GM18951 (cell line): ENCODE measurements at regions not wholly inside any gene's neighbourhood (a gene's known extent, or its start where the extent isn't known, plus 50 kb on each side); places are given as distances from the start of the nearest gene placed in this dataset.

Source experiments
- POLR2A ChIP-seq: IDR thresholded peaks from 4 replicates; pipeline ENCODE4 v1.6.1; 2011; ENCODE audit warnings: mild to moderate bottlenecking; ENCODE audit not compliant: insufficient read length, insufficient read depth; ENCODE audit errors: extremely low read depth
- in situ Hi-C: fragments of 300-500 bp; cut with MboI; formaldehyde crosslinking; loops from one replicate; pipeline ENCODE4 v1.12.0; 2022; ENCODE audit warnings: low sequenced_read_pairs, mixed read lengths, inconsistent platforms; ENCODE audit not compliant: unreplicated experiment

DNA sequence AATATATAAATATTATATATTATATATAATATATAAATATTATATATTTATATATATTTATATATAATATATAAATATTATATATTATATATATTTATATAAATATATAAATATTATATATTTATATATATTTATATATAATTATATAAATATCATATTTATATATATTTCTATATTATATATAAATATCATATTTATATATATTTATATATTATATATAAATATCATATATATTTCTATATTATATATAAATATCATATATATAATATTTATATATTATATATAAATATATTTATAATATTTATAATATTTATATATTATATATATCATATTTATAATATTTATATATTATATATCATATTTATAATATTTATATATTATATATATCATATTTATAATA is 321.4 kb downstream of the CDH2 start:
- no peak for TF ChIP-seq POLR2A
- in situ Hi-C loops = no loop called here

DNA sequence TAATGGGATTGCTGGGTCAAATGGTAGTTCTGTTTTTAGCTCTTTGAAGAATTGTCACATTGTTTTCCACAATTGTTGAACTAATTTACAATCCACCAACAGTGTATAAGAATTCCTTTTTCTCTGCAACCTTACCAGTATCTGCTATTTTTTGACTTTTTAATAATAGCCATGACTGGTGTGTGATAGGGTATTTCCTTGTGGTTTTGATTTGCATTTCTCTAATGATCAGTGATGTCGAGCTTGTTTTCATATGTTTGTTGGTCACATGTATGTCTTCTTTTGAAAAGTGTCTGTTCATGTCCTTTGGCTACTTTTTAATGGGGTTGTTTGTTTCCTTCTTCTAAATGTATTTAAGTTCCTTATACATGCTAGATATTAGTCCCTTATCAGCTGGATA is 322.3 kb downstream of the CDH2 start:
- TF ChIP-seq POLR2A = no peak
- in situ Hi-C loops = no loop called here

DNA sequence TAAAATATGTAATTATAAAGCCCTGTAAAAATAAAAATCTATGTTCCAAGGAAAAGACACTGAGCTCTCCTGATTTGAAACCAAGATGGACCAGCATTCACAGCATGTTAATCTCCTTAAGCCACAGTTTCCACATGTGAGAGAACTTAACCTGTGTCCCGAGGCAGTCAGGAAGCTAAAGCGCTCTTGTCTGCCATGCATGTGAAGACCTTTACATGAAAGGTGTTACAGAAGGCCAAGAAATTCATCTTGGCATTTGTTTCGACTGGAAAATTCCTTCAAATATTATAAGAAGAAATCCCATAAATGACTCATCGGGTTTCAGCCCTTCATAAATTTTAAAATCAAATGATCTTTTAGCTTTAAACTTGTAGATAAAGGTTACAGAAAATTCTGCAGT is 328.6 kb downstream of the CDH2 start:
- no peak for TF ChIP-seq POLR2A
- in situ Hi-C loops = no loop called here

- TF ChIP-seq POLR2A = no peak
- in situ Hi-C loops = no loop called here
Observed at GRCh38 chr18:27847412-27847811, 329.5 kb downstream of the CDH2 start.

DNA sequence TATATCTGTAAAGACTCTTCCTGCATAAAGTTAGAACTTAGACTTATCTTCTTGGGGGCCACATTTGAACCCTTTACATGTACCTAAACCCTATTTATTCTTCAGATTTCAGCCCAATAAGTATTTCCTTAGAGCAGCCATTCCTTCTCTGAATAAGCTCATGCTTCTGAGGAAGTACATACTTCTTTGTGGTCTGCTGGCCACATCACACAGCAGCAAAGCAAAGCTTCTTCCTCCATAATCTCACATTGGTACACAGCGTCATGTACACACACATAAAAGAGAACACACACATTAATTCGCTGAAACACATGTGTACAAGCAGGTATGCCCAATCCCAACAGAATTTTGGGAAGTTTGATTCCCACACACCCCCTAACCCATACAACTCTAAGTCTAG is 331.0 kb downstream of the CDH2 start:
- in situ Hi-C loops = no loop called here
- no peak for TF ChIP-seq POLR2A

- TF ChIP-seq POLR2A = no peak
- in situ Hi-C loops = no loop called here
Observed at GRCh38 chr18:27843783-27844777, 332.9 kb downstream of the CDH2 start.

DNA sequence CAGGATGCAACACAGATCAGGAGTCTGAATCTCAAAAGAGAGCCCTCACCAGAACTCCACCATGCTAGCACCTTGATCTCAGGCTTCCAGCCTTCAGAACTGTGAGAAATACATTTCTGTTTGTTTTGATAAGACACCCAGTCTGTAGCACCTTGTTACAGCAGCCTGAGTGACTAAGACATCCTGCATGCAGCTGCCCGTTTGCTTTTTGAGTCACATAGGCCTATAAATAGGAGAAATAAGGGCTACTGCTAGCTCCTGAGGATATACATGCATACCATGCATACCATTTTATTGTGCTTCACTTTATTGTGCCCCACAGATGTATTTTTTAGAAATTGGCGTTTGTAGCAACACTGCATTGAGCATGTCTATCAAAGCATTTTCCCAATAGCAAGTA is 337.8 kb downstream of the CDH2 start:
- in situ Hi-C loops = no loop called here
- no peak for TF ChIP-seq POLR2A

DNA sequence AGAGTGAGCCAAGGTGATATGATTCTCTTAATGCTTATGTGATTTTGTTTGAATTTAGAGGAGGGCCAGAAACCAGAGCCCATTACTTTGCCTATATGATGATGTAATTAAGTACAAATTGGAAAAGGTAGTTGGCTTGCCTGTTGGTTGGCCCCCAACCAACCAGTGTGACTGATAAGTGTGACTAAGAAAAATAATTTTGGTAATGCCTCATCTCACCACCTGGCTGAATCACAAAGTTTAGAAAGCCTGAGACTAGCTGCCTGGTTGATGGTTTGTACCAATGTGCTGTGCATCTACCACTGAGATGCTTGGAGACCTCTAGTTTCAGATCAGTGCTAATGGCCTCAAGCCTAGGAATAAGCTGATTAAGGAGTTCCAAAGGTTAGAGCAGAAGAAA is 338.7 kb downstream of the CDH2 start:
- in situ Hi-C loops = no loop called here
- no peak for TF ChIP-seq POLR2A

DNA sequence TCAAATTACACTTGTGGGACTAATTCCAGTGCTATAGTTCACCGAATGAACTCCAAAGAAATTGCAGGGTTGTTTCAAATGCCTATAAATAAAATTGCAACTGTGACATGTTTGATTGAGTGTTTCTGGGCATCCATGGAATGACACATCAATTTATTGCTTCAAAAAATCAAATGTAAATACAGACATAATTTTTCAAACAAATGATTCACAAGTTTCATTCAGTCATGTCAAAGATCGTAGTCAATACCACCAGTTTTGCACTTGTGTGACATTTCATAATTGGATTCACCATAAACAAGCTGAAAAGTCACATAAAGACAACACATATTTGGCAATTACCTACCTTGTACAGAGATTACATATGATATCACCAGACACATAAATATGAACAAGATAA is 350.8 kb downstream of the CDH2 start:
- in situ Hi-C loops = no loop called here
- no peak for TF ChIP-seq POLR2A

DNA sequence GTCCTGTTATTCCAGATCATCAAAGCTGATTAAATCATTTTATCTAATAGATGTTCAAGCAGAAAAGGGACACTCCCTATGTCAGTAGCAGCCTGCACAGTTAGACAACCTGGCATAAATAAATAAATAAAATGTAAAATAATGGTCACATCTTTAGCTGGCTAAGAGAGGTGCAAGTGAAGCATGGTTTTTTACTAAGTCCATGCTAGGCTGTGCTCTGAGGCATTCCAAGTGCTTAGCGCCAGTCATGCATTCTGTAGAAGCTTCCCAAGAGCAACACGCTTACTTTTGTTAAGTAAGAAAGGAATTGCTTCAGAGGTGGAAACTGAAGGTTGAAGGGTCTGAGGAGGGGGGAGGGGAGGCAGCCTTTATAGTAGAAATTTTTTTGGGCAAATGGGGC is 351.2 kb downstream of the CDH2 start:
- TF ChIP-seq POLR2A = no peak
- in situ Hi-C loops = no loop called here

DNA sequence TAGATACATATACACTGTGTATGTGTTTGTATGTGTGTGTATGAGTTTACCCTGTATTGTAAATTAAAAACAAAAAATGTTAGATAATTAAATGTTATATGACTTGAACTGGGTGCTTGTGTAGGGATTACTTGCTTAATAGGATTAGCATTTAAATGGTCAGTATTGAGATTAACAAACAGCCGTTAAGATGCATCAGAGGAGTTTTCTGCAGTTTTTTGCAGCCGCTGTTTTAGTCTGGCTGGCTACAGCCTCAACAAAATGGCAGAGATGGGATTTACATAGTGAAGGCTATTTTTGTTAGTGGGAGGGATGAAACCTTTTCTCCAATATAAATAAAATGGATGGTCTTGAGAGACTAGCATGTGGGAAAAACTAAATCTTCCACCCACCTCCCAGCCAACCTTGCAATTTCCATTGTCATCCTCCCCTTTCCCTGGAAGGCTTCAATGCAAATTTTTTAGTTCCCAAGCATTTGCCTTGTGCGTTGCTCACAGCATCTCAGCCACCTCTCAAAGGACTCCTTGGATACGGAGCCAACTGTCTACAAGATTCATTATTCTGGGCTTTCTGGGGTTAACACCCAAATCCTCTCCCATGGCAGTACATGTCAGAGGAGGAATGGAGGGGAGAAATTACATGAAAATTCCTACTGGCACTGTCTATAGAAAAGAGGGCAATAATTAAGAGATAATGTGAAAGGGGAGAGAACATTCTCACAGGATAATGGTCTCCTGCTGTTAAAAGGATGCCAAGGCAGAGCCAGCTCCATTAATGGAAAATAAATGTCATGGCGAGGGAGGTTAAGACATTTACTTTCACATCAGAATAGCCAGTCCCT is 351.9 kb downstream of the CDH2 start:
- in situ Hi-C loops = no loop called here
- no peak for TF ChIP-seq POLR2A

DNA sequence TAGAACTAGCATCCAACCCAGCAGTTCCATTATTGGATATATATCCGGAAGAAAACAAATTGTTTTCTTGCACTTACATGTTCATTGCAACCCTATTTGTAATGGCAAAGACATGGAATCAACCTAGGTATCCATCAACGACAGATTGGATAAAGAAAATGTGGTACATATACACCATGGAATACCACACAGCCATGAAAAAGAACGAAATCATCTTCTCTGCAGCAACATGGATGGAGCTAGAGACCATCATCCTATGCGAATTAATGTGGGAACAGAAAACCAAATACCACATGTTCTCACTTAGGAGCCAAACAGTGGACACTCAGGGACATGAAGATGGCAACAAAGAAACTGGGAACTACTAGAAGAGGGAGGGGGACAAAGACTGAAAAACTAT is 352.7 kb downstream of the CDH2 start:
- no peak for TF ChIP-seq POLR2A
- in situ Hi-C loops = no loop called here

DNA sequence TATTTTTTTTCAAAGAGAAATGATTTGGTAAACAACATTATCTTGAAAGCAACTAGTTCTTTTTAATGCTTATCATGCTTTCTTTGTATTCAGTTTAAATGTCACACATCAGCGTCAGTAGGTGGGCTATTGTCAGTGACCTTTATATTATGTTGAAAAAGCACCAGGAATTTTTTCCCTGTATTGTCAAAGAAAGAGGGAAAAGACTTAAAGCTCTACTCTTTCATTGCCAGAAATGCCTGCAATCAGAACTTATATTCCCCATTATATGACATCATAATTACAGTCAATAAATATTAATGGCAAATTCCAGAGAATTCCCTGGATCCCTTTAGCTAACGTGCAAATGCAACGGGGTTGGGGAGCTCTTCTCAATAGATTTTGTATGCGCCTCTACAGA is 353.9 kb downstream of the CDH2 start:
- no peak for TF ChIP-seq POLR2A
- in situ Hi-C loops = no loop called here

- in situ Hi-C loops = no loop called here
- TF ChIP-seq POLR2A = no peak
Observed at GRCh38 chr18:27808683-27809082, 368.2 kb downstream of the CDH2 start.

DNA sequence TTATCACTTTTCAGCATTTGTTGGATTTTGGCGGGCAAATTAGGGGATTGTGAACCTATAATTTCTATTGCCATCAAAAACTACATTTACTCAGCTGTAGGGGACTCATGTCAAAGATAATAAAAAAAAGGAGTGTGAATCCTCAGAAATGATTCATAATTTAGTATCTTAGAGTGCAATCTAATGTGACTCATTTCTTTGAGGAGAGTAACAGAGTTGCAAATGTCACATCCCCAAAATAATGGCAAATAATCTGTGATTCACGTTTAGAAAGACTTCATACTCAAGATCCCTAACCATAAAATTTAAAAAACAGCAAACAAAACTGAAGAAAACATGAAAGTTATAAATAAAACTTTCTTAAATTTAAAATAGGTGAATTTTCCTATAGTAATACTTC is 373.0 kb downstream of the CDH2 start:
- in situ Hi-C loops = no loop called here
- TF ChIP-seq POLR2A = no peak
